Thyroid gland (tissue), 4 donors: ENCODE measurements at regions not wholly inside any gene's neighbourhood (a gene's known extent, or its start where the extent isn't known, plus 50 kb on each side); places are given as distances from the start of the nearest gene placed in this dataset.

ENCODE experiments used
- POLR2A ChIP-seq, 2 donors: fragments of 450-650 bp; IDR thresholded peaks; one replicate each; pipeline ENCODE4 v1.6.1; 2017; ENCODE audit warnings: antibody characterized with exemption in 2 of 2, mild to moderate bottlenecking in 2 of 2, moderate library complexity in 1 of 2
- TF ChIP-seq, protein P1 (sequence below), 6 experiments: fragments of 200-600 bp in 3 of 6; fragments of 450-650 bp in 3 of 6; sonication (generic) in 3 of 6; IDR thresholded peaks; one replicate each; pipeline ENCODE4 v1.5.1; 2016 to 2019; ENCODE audit warnings: antibody characterized with exemption in 6 of 6, mild to moderate bottlenecking in 2 of 6, inconsistent platforms in 1 of 6, moderate library complexity in 1 of 6

DNA sequence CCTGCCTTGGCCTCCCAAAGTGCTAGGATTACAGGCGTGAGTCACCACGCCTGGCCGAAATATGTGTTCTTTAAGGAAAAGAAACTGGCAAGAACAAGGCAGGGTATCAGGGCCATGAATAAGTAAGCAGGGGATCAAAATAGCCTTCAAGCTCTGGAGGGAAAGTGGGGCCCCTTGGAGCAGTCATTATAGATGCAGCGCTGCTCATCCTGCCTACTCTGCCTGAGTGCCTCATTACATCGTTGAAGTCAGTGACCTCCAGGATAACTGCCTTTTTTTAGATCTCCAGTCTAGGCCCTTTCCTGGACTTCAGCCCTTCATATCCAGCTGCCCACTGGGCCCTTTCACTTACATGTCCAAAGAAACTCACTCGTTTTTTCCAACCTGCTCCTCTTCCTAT, 69.8 kb upstream of the PPM1B start:
- TF ChIP-seq, protein P1, sequence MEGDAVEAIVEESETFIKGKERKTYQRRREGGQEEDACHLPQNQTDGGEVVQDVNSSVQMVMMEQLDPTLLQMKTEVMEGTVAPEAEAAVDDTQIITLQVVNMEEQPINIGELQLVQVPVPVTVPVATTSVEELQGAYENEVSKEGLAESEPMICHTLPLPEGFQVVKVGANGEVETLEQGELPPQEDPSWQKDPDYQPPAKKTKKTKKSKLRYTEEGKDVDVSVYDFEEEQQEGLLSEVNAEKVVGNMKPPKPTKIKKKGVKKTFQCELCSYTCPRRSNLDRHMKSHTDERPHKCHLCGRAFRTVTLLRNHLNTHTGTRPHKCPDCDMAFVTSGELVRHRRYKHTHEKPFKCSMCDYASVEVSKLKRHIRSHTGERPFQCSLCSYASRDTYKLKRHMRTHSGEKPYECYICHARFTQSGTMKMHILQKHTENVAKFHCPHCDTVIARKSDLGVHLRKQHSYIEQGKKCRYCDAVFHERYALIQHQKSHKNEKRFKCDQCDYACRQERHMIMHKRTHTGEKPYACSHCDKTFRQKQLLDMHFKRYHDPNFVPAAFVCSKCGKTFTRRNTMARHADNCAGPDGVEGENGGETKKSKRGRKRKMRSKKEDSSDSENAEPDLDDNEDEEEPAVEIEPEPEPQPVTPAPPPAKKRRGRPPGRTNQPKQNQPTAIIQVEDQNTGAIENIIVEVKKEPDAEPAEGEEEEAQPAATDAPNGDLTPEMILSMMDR (IDR thresholded peaks at IDR 0.05), result no peak
- TF ChIP-seq POLR2A (IDR thresholded peaks at IDR 0.05), result no peak
